Activated CD8-positive, alpha-beta memory T cell treated with anti-CD3 and anti-CD28 coated beads for 48 hours (primary cell): ENCODE measurements at regions not wholly inside any gene's neighbourhood (a gene's known extent, or its start where the extent isn't known, plus 50 kb on each side); places are given as distances from the start of the nearest gene placed in this dataset.

Experiments
- DNase-seq, 3 experiments: peaks; one replicate each; pipeline ENCODE4 v3.0.0-alpha.2; 2020; ENCODE audit warnings: low read depth in 2 of 3, low spot score in 2 of 3

DNA sequence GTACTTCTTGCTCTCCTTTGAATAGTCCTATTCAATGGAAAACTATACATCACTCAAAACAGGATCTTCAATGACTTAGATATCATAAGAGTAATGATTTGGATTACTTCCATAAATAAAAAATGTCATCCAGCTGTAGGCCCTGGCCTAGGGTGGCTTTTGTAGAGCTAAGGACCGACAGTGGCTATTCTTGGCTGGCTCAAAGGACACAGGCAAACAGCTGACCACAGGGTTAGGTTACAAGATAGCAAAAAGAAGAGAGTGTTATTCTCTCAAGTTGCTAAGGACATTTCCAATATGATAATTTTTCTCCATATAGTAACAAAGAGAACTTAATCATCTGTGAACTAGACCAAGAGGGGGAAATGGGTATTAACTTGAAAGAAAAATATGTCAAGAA is 495.1 kb downstream of the PLPP3 start:
- no peak for DNase-seq

DNA sequence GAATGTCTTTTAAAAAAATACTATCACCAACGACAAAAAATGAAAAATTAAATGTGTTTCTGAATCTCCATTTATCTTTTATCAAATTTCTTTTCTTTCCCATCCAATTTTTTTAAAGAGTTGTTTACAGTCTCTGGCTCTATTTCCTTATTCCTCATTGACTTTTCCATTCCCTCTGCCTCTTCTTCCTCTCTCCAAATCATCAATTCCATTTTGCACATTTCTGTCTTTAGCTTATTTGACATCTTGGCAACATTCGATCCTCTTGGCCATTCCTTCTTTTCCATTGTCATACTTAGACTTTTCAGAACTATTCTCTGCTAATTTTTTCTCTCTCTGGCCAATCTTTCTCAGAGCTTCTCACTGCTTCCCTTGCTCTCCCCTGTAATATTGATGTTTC is 497.6 kb downstream of the PLPP3 start:
- no peak for DNase-seq

DNA sequence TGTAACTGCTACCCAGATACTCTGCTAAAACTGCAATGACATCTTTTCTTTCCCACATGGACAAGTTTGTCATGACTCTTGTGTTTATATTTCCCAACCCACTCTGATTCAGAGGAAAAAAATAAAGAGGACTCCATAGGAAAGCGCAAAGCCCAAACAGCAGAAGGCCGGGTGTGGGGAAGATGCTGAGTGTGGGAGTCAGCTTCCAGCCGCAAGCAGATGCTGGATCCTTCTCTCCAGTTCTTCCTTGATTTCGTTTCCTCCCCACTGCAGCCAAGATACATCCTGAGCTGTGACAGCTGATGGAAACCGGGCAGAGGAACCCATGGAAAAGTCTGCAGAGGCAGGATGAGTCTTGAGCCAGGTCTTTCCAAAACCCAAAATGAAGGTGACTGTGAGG is 498.2 kb downstream of the PLPP3 start:
- no peak for DNase-seq

DNA sequence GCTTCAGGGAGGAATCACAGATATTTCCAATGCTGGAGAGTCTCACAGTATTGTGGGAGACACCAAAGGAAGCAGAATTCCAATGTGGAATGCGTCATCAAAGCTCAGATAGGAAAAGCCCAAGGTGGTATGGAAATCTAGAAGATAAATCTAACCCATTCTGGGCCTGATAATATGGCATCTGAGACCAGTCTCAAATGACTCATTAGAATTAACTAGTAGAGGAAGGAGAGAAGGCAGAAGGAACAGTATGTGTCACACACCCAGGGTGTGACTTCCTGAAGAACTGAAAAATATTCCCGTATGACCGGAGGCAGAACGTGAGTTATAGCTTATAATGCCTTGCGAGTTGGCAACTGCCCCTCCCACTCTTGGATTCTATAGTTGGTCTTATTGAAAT is 499.2 kb downstream of the PLPP3 start:
- no peak for DNase-seq

DNA sequence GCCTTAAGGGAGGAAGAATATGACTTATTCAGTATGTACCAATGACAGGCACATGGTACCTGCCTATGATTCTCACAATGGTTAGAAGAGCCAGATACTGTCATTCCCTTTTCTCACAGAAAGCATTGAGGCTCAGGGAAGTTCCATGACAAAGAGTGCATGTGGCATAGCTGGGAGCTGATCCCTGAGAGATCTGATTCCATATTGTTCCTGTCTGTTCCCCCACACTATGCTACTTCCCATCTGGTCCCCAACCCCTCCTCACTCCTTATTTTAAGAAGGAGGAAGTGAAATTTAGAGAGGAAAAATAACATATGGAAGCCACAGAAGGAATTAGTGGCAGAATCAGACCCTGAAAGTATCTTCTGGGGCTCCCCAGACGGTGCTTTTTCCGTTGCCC is 500.0 kb downstream of the PLPP3 start:
- DNase-seq: no peak

DNA sequence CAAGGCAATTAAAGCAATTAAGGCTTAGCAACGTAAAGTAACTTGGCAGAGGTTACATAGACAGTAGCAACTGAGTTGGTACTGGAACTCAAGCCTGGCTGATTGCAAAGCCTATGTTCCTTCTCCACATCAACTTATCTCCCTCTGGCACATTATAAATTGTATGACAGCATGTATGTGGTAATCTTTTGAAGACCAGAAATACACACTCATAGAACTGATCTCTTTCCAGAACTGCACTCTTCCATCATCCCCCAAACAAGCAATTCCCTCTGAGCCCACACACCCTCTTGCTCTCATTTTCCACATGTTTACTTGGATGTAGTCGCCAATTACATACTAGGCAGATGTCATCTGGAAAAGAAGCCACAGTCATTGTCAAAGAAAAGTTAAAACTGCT is 502.2 kb downstream of the PLPP3 start:
- no peak for DNase-seq

DNA sequence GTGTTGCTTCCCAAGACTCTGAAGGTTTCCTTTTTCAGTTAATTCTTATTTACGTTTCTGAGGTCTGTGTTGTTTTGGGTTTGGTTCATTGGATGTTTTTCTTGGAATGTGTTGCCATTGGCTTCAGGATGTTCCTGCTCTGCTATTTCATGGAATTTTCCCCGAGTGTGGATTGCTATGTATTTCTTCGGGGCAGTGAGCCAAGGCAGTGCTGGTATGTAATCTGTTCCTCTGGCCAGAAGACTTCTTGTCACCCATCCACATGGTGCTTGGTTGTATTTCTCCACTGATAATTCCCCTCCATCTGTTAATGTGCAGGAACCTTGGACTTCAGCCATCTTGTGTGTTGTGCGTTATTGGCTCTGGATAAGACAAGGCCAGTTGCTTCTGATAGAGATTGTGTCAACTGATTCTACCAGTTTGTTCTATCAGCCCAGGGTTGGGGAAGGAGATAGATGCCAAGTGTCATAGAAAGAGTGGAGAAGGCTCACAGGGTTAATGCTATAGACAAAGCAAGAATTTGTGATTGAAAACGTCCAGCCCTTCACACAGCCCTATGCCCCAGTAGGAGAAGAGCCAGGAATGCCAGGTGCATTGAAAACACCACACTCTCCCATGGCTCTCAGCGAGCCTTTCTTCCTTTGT is 505.2 kb downstream of the PLPP3 start:
- no peak for DNase-seq

DNA sequence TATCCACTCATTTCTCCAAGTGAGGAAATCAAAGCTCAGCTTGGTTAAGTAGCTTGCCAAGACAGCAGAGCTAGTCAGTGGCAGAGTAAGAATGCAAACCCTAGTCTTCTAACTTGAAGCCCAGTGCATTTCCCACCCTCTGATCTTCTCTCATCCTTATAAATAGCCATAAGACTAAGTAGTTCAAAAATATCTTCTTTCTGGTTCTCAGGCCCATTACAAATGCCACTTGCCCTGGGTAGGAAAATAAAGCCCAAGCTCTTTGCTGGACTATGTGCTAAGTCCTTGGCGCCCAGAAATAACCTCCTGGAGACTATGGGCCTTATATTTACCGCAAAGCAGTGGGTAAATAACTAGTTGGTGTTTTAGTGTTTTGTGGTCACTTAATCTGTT is 505.8 kb downstream of the PLPP3 start:
- DNase-seq: no peak

DNA sequence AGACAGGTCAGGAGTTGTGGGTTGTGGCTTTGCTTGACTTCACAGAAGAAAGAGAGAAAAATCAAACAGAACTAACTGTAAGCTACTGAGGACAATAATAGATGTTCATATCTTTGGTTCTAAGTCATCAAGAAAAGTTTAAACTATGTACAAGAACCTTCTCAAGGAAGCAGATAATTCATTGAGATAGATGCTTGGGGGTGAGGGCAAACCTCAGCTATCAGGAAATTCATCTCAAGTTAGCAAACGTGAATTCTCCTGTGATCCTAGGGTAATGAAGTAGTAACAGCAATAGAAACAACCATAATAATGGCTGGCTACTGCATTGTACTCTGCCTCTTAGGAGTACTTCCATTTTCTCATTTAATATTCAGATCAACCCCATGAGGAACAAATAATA is 506.2 kb downstream of the PLPP3 start:
- no peak for DNase-seq

DNA sequence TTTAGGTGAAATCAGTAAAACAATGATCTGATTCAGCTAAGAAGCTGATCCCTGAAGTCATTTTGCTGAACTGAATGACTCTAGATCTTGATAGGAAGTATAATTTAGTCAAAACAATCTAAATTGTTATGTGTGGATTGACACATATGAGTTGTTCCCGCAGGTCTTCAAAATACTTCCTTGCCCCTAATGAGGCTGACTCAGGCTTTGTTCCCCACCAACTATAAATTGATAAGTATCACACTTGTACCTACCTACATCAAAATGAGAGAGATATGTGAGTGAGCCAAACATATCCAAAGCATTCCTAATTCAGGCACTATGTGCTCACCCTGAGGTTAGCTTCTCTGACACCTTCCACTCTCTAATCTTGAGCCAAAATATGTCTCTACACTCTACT is 507.1 kb downstream of the PLPP3 start:
- DNase-seq: no peak

DNA sequence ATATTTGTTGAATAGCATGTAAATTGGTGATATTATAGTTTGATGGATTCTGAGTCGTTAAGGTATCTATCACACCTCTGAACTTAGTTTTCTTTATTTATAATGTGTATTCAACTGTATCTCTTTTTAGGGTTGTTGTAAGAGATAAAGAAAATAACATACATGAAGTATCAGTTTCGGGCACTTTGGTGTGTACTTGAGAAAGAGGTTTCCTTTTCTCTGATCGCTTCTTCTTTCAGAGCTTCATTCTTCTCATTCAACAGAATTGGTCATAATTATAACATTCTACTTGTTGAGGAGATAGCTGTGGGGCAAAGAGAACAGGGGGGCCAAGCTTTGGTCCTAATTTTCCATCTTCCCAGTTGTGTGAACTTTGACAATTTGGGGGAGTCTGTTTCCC is 508.0 kb downstream of the PLPP3 start:
- no peak for DNase-seq

DNA sequence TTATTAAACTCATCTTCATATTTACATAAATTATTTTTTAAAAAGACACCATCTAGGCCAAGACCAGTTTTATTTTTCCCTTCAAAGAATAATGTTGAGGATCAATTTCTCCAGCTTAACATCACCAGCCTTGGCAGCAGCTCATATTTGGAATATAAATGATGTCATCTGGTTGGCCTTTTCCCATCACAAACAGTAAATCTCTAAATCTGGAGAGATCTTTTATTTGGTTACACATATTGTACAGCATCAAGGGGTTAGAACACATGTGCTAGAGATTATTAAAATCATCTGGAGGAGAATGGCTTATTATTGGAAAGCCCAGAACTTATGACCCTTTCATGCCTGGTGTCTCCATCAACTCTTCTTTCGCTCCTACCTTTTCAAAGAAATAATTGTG is 508.8 kb downstream of the PLPP3 start:
- DNase-seq: no peak

DNA sequence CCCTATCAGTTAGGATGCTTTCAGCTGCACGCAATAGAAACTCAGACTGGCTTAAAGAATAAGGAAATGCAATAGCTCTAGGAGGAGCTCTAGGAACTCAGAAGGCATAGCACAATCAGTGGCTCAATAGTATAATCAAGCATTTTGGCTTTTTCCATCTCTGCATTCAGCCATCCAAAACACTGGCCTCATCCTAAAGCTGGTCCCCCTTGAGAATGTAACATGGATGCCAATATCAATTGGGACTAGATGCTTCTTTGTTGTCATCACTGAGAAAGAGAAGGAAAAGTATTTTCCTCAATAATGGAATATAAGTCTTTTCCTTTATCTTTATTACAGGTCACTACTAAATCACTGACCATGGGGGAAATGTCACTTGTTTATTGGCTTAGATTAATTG is 509.5 kb downstream of the PLPP3 start:
- DNase-seq: no peak

DNA sequence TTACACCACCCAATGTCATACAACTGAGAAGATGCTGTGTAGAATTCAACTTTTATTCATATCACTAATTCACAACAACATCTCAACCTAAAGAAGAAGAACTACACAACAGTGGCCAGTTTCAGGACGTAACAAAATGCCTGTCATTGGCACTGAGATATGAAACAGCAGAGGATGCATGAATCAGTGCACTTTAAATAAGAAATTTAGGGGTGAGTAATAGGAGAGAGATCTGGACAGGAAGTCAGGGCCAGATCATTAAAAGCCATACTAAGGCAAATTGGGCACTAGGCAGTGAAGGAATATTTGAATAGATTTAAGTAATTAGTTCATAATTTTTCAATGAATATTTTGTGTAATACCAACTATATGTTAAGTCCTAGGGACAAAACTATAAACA is 510.5 kb downstream of the PLPP3 start:
- DNase-seq: no peak

DNA sequence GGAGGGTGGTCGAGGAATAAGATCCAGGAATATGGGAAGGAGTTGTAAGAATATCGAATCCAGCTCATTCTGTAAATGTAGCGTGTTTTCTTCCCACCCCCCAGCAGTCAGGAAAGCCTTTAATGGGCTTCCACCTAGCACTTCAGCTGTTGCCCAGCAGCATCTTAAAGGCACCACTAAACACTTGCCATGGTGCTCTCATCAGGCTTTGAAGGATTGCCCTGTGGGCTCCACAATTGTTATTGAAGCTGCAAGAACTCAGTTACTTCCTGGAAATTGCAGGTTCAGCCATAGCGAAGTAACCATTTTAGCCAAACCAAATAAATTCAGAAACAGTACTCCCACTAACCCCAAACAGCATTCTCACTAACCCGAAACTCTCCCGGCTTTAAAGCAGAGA is 511.2 kb downstream of the PLPP3 start:
- DNase-seq: no peak

DNA sequence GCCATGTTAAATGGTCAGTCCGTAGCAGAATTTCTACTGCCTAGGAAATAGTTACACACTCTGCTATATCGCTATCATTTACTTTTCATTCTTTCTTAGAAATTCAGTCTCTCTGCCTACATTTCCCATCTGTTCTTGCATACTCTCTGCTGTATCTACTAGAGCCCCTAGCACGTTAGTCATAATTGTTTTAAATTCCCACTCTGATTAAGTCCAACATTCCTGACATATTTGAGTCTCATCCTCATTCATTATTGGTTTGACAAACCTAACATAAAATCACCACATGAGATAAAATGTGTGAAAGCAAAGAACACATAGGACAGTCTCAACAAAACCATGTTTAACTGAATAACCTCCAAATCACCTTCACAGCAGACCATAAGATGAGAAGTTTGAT is 513.6 kb downstream of the PLPP3 start:
- DNase-seq: no peak

DNA sequence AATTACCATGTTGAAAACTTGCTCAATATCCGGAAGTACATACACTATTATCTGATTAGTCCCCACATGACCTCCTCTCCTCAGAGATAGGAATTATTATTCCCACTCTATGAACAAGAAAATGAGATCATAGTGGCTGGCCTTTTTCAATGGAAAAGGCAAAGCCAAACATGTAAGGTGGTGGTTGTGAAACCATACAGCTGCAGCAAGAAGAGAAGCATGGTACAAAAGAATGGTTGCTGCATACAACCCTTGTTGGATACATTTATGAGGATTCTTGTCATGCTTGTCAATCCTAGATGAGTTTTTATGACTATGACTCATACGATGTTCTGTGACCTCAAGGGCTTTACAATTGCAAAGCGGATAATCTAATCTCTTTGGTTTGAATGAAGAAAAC is 514.7 kb downstream of the PLPP3 start:
- no peak for DNase-seq

DNA sequence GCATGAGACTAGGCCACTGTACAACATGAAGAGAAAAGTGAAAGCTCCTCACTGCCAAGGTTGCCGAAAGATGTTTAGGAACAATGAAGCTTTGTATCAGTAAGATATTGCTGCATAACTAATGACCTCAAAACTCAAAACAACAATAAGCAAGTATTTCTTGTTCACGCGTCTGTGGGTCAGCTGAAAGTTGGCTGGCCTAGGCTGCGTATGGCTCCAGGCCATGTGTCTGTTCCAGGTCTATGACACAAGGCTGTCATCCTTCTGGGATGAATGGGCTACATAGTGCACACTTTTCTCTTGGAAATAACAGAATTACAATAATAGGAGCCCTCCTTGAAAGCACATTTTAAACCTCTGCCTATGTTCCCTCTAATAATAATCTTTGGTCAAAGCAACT is 515.9 kb downstream of the PLPP3 start:
- DNase-seq: no peak

DNA sequence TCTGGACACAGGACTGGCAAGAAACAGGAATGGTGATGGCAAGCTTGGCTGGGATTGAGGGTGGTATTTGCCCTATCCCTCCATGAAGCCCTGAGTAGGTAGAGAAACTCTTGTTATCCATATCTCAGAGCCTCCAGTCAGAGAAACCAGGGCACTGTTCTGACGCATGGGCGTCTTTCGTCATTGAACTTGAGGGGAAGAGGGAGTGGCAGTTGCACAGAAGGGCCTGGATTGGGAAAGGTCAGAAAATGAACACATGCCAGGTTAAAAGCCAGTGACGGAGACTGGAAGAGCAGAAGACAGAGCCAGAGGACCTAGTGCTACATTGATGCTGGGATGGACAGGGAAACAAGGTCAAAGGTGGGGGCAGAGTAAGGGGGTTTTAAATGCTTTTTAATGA is 516.7 kb downstream of the PLPP3 start:
- DNase-seq: no peak

DNA sequence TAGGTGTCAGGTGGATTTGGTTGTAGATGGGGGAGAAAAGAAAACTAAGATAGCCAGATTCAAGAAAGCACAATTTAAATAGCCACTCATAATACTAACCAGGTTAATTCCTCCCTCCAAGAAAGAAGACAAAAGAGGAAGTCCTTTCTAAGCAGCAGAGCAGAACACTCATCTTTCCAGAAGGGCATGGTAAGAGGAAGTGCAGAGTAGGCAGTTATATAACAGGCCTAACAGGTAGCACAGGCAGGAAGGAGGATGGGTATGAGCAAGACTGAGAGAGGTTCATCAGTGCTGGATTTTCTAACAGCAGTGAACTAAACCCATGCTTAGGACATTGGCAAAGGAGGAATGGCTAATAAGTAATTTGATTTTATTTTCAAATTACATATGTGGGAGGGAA is 517.5 kb downstream of the PLPP3 start:
- no peak for DNase-seq

DNA sequence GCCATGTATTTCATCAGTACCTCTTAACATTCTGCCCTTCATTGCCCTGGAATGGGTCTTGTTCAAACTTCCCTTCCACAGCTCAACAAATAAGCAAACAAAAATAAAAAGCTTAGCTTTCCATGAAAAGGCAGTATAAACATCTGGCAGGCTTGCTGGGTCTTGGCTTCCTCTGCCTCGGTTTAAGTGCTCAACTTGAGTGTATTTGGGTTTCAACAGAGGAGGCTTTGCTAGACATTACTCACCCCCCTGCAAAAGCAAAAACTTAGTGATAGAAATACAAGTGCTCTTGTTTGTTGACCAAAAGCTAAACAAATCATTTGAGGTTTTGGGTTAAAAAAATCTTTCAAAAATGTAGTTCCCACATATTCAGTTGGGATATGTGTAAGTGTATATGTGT is 518.5 kb downstream of the PLPP3 start:
- no peak for DNase-seq

DNA sequence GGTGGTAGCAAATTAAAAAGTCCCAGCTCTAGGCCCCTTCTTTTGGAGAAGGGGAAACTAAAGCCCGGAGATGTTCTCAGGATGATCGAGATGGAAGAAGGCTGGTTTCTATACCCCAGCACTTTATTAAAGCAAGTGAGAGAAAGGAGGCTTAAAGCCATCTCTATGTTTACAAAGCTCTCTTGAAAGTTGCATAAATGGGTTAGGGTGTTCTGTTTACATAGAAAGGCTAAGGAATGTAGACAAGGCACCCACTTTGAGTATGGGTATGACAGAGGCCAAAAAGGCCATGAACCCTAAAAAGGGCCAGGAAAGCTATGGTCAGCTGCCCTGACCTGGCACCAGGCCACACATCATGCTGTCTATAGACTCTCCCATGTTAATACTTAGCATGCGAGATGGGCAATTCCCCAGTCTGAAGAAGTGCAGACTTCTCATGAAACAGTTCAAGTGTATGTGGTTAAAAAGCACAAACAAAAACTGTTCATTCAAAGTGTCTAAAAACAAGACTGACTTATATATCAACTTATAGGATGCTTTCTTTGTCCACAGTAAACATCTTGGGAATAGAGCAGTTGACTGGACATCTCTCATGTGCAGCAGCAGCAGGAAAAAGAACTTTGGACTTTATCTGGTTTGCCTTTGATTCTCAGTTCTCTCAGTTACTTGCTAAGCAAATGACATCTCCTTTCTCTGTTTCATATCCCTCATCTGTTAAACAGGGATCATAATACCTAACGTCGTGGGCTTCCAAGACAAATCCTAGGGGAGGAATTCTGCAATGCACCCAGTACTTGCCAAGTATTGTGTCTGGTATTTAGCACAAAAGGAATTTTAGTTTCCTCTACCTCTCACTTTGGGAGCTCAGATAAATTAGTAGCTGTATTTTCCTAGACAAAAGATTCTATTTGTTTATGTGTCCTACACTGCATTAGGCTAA is 521.6 kb downstream of the PLPP3 start:
- no peak for DNase-seq
